Type B pancreatic cell (in vitro differentiated cells): ENCODE measurements at regions not wholly inside any gene's neighbourhood (a gene's known extent, or its start where the extent isn't known, plus 50 kb on each side); places are given as distances from the start of the nearest gene placed in this dataset.

Experiments
- DNase-seq: peaks from one replicate; pipeline ENCODE4 v3.0.0; 2021; ENCODE audit warnings: mixed read lengths; ENCODE audit not compliant: unreplicated experiment; ENCODE audit errors: extremely low spot score
- H3K27ac Mint-ChIP-seq: 2 replicates; pipeline ENCODE4 v1.8.0; 2021; ENCODE audit warnings: mild to moderate bottlenecking, mixed read lengths
- H3K27me3 Mint-ChIP-seq: 2 replicates; pipeline ENCODE4 v1.8.0; 2021; ENCODE audit warnings: mixed read lengths
- H3K36me3 Mint-ChIP-seq: 2 replicates; pipeline ENCODE4 v1.8.0; 2021; ENCODE audit warnings: mixed read lengths
- H3K4me1 Mint-ChIP-seq: one replicate; pipeline ENCODE4 v1.8.0; 2021; ENCODE audit warnings: mixed read lengths; ENCODE audit not compliant: unreplicated experiment
- H3K4me3 Mint-ChIP-seq: 2 replicates; pipeline ENCODE4 v1.8.0; 2021; ENCODE audit warnings: mild to moderate bottlenecking, mixed read lengths
- H3K9me3 Mint-ChIP-seq: 2 replicates; pipeline ENCODE4 v1.8.0; 2021; ENCODE audit warnings: mixed read lengths
- TF ChIP-seq, protein P1 (sequence below): fragments of 200-600 bp; sonication (generic); conservative IDR thresholded peaks from 2 replicates; pipeline ENCODE4 v1.5.0; 2021; ENCODE audit warnings: antibody characterized with exemption, mild to moderate bottlenecking

- TF ChIP-seq, protein P1, sequence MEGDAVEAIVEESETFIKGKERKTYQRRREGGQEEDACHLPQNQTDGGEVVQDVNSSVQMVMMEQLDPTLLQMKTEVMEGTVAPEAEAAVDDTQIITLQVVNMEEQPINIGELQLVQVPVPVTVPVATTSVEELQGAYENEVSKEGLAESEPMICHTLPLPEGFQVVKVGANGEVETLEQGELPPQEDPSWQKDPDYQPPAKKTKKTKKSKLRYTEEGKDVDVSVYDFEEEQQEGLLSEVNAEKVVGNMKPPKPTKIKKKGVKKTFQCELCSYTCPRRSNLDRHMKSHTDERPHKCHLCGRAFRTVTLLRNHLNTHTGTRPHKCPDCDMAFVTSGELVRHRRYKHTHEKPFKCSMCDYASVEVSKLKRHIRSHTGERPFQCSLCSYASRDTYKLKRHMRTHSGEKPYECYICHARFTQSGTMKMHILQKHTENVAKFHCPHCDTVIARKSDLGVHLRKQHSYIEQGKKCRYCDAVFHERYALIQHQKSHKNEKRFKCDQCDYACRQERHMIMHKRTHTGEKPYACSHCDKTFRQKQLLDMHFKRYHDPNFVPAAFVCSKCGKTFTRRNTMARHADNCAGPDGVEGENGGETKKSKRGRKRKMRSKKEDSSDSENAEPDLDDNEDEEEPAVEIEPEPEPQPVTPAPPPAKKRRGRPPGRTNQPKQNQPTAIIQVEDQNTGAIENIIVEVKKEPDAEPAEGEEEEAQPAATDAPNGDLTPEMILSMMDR: no peak
- peaks cover 7% of the 10 kb centered on the region for H3K4me1 Mint-ChIP-seq
- H3K27me3 Mint-ChIP-seq: no peaks in the 10 kb centered on the region
- peaks cover 4% of the 10 kb centered on the region for H3K36me3 Mint-ChIP-seq
- no peak for DNase-seq
- H3K27ac Mint-ChIP-seq: no peak overlapping the region
- peaks cover 10% of the 10 kb centered on the region for H3K9me3 Mint-ChIP-seq
- no peak overlapping the region for H3K4me3 Mint-ChIP-seq
These were observed 352.1 kb downstream of the MLLT3 start for GRCh38 chr9:20270161-20270560.

- Mint-ChIP-seq H3K36me3 (peaks cover 4% of the 10 kb centered on the region), H3K4me3 (no peak overlapping the region), H3K4me1 (peaks cover 7% of the 10 kb centered on the region), H3K27ac (no peak overlapping the region), H3K27me3 (no peaks in the 10 kb centered on the region), H3K9me3 (peaks cover 10% of the 10 kb centered on the region)
- TF ChIP-seq, protein P1: no peak
- DNase-seq: no peak
These were observed 352.7 kb downstream of the MLLT3 start for GRCh38 chr9:20269620-20270019.

- TF ChIP-seq, protein P1: no peak
- Mint-ChIP-seq H3K4me3 (no peak overlapping the region), H3K27me3 (peaks cover 3% of the 10 kb centered on the region), H3K36me3 (peaks cover 4% of the 10 kb centered on the region), H3K27ac (no peak overlapping the region), H3K9me3 (peaks cover 10% of the 10 kb centered on the region), H3K4me1 (no peaks in the 10 kb centered on the region)
- no peak for DNase-seq
These were observed 357.4 kb downstream of the MLLT3 start for GRCh38 chr9:20264896-20265295.

- no peak overlapping the region for H3K27ac Mint-ChIP-seq
- DNase-seq: no peak
- H3K4me1 Mint-ChIP-seq: no peaks in the 10 kb centered on the region
- no peak overlapping the region for H3K4me3 Mint-ChIP-seq
- H3K36me3 Mint-ChIP-seq: peaks cover 4% of the 10 kb centered on the region
- H3K27me3 Mint-ChIP-seq: peaks cover 3% of the 10 kb centered on the region
- peaks cover 6% of the 10 kb centered on the region for H3K9me3 Mint-ChIP-seq
- TF ChIP-seq, protein P1: no peak
These were observed 359.7 kb downstream of the MLLT3 start for GRCh38 chr9:20262611-20263010.

DNA sequence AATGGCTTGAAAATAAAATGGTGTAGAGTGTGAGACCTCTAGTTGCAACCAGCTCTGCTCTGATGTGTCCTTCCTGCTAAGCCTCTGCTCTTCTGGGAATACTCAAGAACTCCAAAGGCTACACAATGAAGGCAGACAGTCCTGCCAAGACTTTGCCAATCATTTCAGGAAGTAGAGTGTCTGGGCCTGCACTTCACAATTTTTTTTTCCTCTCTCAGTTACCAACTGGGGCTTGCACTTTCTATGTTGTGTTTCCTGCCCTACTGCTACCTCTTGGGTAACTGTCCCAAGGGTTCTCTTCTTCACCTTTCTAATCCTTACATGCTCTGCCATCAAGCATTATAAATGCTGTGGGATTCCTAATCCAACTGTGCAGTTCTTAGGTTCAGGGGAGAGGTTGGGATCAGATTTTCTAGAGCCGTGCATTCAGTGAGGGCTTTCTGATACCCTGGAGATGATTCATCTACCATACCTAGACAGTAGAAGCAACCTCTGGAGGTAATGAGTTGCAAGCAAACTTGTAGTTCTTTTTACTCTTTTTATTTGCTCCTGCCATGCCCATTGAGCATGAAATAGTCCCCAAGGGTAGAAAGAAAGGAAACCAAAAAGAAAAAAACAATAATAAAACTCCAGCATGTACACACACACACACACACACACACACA, 365.9 kb downstream of the MLLT3 start:
- no peak overlapping the region for H3K4me3 Mint-ChIP-seq
- no peak overlapping the region for H3K27ac Mint-ChIP-seq
- H3K9me3 Mint-ChIP-seq: no peaks in the 10 kb centered on the region
- H3K36me3 Mint-ChIP-seq: no peaks in the 10 kb centered on the region
- TF ChIP-seq, protein P1: no peak
- H3K27me3 Mint-ChIP-seq: no peaks in the 10 kb centered on the region
- no peak for DNase-seq
- no peaks in the 10 kb centered on the region for H3K4me1 Mint-ChIP-seq

GRCh38 chr9:20255052-20255451, 367.2 kb downstream of the MLLT3 start:
- Mint-ChIP-seq H3K27me3 (peaks cover 4% of the 10 kb centered on the region), H3K4me3 (no peak overlapping the region), H3K36me3 (no peaks in the 10 kb centered on the region), H3K9me3 (no peaks in the 10 kb centered on the region), H3K4me1 (no peaks in the 10 kb centered on the region), H3K27ac (no peak overlapping the region)
- DNase-seq: no peak
- TF ChIP-seq, protein P1: no peak
